GM12875 (cell line): ENCODE measurements at regions not wholly inside any gene's neighbourhood (a gene's known extent, or its start where the extent isn't known, plus 50 kb on each side); places are given as distances from the start of the nearest gene placed in this dataset.

Experiments used
- H3K4me3 ChIP-seq: one replicate; pipeline ENCODE4 v1.5.1; 2011; ENCODE audit warnings: low read depth, low read length, control low read depth
- CTCF ChIP-seq: IDR thresholded peaks from 2 replicates; pipeline ENCODE4 v1.5.1; 2011; ENCODE audit warnings: low read depth, mild to moderate bottlenecking, control low read depth, inconsistent platforms, low read length, moderate library complexity, borderline replicate concordance; ENCODE audit not compliant: insufficient read depth

GRCh38 chr13:99122171-99122570, 78.5 kb upstream of the UBAC2 start:
- no peak for TF ChIP-seq CTCF
- no peak overlapping the region for H3K4me3 ChIP-seq

- H3K4me3 ChIP-seq: no peak overlapping the region
- TF ChIP-seq CTCF: no peak
Measured at GRCh38 chr13:99123101-99124045, 77.3 kb upstream of the UBAC2 start.

DNA sequence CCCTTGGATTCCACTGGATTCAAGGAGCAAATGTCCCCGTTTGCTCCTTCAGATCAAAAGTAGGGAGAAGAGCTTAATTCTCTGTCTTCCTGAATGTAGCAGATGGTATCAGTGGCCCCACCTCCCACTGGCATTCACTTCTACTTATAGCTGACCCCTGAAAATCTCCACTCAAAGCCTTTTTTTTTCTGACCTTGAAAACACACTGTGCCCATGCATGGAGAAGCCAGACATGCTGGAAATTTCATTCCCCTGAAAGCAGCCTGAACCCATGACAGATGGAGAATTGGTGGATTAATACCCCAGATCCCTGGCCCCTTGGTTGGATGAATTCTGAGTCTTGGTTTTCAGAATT, 76.6 kb upstream of the UBAC2 start:
- H3K4me3 ChIP-seq: no peak overlapping the region
- no peak for TF ChIP-seq CTCF

GRCh38 chr13:99124794-99125316, 75.8 kb upstream of the UBAC2 start:
- H3K4me3 ChIP-seq: no peak overlapping the region
- TF ChIP-seq CTCF: no peak

- no peak for TF ChIP-seq CTCF
- no peak overlapping the region for H3K4me3 ChIP-seq
Measured at GRCh38 chr13:99125326-99125915, 75.2 kb upstream of the UBAC2 start.

DNA sequence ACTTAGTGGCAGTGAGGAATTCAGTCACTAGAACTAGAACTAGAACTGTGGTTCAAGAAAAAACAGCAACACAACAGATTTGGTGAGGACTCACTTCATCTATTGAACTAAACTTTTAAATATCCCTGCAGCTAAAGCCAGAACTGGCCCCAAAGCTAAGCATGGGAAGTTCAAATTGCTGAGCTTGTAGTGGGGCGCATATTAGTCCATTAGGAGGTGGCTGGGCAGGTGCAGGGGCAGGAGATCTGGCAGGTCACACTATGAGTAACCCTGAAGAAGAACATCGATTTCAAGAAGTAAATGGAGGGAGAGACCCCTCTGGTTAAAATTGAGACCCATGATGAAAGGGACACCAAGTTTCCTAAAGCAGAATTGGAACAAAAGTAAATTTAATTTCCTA, 73.8 kb upstream of the UBAC2 start:
- no peak for TF ChIP-seq CTCF
- H3K4me3 ChIP-seq: no peak overlapping the region

DNA sequence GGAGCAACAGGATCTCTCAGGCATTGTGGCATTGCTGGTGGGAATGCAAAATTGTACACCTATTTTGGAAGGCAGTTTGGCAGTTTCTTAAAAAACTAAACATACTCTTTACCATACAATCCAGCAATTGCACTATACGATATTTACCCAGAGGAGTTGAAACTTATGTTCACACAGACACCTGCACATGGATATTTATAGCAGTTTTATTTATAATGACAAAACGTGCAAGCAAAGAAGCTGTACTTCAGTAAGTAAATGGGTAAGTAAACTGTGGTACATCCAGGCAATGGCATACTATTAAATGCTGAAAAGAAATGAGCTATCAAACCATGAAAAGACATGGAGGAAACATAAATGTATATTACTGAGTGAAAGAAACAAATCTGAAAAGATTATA, 71.6 kb upstream of the UBAC2 start:
- no peak overlapping the region for H3K4me3 ChIP-seq
- TF ChIP-seq CTCF: no peak
